K562 (cell line): ENCODE measurements at regions not wholly inside any gene's neighbourhood (a gene's known extent, or its start where the extent isn't known, plus 50 kb on each side); places are given as distances from the start of the nearest gene placed in this dataset.
A peak's percentile ranks its signal among the peaks of the same experiment; 100 is the strongest.

Experiments used
- EWSR1 ChIP-seq: fragments of 450-650 bp; IDR thresholded peaks from 2 replicates; pipeline ENCODE4 v1.6.1; 2018; ENCODE audit warnings: borderline replicate concordance, mild to moderate bottlenecking, low read depth, moderate library complexity; ENCODE audit not compliant: partially characterized antibody
- GTF3C2 ChIP-seq: IDR thresholded peaks from 3 replicates; pipeline ENCODE4 v1.6.1; 2011; ENCODE audit warnings: borderline replicate concordance, mild to moderate bottlenecking, moderate library complexity; ENCODE audit not compliant: insufficient read length; ENCODE audit errors: extremely low read depth
- HDAC6 ChIP-seq: IDR thresholded peaks from 2 replicates; pipeline ENCODE4 v1.6.1; 2012; ENCODE audit warnings: low read depth, mild to moderate bottlenecking, control low read depth, inconsistent platforms, low read length, moderate library complexity
- HEY1 ChIP-seq: fragments of 250-450 bp; sonication (Bioruptor Pico); IDR thresholded peaks from 2 replicates; pipeline ENCODE4 v1.5.0; 2020; ENCODE audit warnings: mild to moderate bottlenecking, moderate library complexity, borderline replicate concordance
- MTF1 ChIP-seq: fragments of 250-450 bp; sonication (Bioruptor Pico); IDR thresholded peaks from 2 replicates; pipeline ENCODE4 v1.9.0; 2021; ENCODE audit warnings: moderate library complexity, mild to moderate bottlenecking, inconsistent platforms, borderline replicate concordance
- NFIC ChIP-seq: fragments of 450-650 bp; IDR thresholded peaks from 2 replicates; pipeline ENCODE4 v1.6.1; 2017; ENCODE audit warnings: mild to moderate bottlenecking, inconsistent platforms
- NR1H2 ChIP-seq: sonication (generic); formaldehyde crosslinking; IDR thresholded peaks from 2 replicates; pipeline ENCODE4 v1.4.0; 2020; ENCODE audit warnings: mild to moderate bottlenecking, missing genetic modification reagents
- NR2C2 ChIP-seq, 2 experiments: fragments of 200-800 bp in 1 of 2; sonication (Bioruptor generic) in 1 of 2; sonication (generic) in 1 of 2; formaldehyde crosslinking in 1 of 2; IDR thresholded peaks; 2 replicates each; pipeline versions ENCODE4 v1.6.1 to v1.8.0; 2016 to 2022; ENCODE audit warnings: mild to moderate bottlenecking in 1 of 2, missing compliant biosample characterization in 1 of 2, missing genetic modification characterization in 1 of 2, missing genetic modification reagents in 1 of 2
- RB1 ChIP-seq: fragments of 450-650 bp; IDR thresholded peaks from 2 replicates; pipeline ENCODE4 v1.6.1; 2017; ENCODE audit warnings: low read depth, mild to moderate bottlenecking
- TAF7 ChIP-seq: fragments of 450-650 bp; IDR thresholded peaks from 2 replicates; pipeline ENCODE4 v1.6.1; 2016; ENCODE audit warnings: missing genetic modification characterization, missing compliant biosample characterization
- TBL1XR1 ChIP-seq, 2 experiments: IDR thresholded peaks; 2 replicates each; pipeline ENCODE4 v1.6.1; 2012; ENCODE audit warnings: improper control_type of control experiment in 2 of 2, low read length in 2 of 2, mild to moderate bottlenecking in 1 of 2
- ZBTB17 ChIP-seq: fragments of 450-650 bp; formaldehyde crosslinking; IDR thresholded peaks from 2 replicates; pipeline ENCODE4 v1.4.0; 2020; ENCODE audit warnings: mild to moderate bottlenecking
- ZBTB49 ChIP-seq: sonication (generic); formaldehyde crosslinking; IDR thresholded peaks from 2 replicates; pipeline ENCODE4 v1.8.0; 2022; ENCODE audit warnings: missing genetic modification reagents, mild to moderate bottlenecking, borderline replicate concordance
- ZFP1 ChIP-seq: fragments of 450-650 bp; formaldehyde crosslinking; IDR thresholded peaks from 2 replicates; pipeline ENCODE4 v1.4.0; 2020; ENCODE audit warnings: mild to moderate bottlenecking, mixed read lengths
- ZNF518B ChIP-seq: fragments of 250-450 bp; sonication (Bioruptor Pico); IDR thresholded peaks from 2 replicates; pipeline ENCODE4 v1.5.0; 2021; ENCODE audit warnings: mild to moderate bottlenecking, moderate library complexity
- ZNF639 ChIP-seq, 2 experiments: fragments of 200-800 bp in 1 of 2; sonication (Bioruptor generic) in 1 of 2; sonication (generic) in 1 of 2; formaldehyde crosslinking in 1 of 2; IDR thresholded peaks in 1 of 2; conservative IDR thresholded peaks in 1 of 2; 2 replicates each; pipeline versions ENCODE4 v1.5.0 to v1.6.1; 2016 to 2020; ENCODE audit warnings: missing compliant biosample characterization in 1 of 2, missing genetic modification characterization in 1 of 2, missing genetic modification reagents in 1 of 2
- ZNF644 ChIP-seq: fragments of 200-800 bp; sonication (Bioruptor generic); IDR thresholded peaks from 2 replicates; pipeline ENCODE4 v1.6.1; 2016; ENCODE audit warnings: low read depth, missing genetic modification characterization, missing compliant biosample characterization

GRCh38 chr16:65975049-65975708, 391.3 kb upstream of the CDH5 start (continued):
- TF ChIP-seq EWSR1 (no peak), ZNF639 (CRISPR knock-in tag; conservative IDR thresholded peaks at IDR 0.05 in 1 of 2, IDR thresholded peaks at IDR 0.05 in 1 of 2) (peak in 1 of 2 experiments; percentile 26; a peak in 1 of 4 replicates), ZBTB49 (no peak), ZBTB17 (CRISPR knock-in tag) (no peak), NR2C2 (CRISPR knock-in tag; IDR thresholded peaks at IDR 0.05) (no peak), NR2C2 (tag; IDR thresholded peaks at IDR 0.05) (peak; percentile 64), MTF1 (CRISPR knock-in tag) (no peak), HDAC6 (no peak), HEY1 (no peak), ZNF644 (tag) (no peak), TBL1XR1 (IDR thresholded peaks at IDR 0.05; ENCODE audit: low read length in 2 of 2) (no peak), GTF3C2 (no peak), ZNF518B (CRISPR knock-in tag) (no peak), NR1H2 (CRISPR knock-in tag) (no peak), NFIC (no peak), TAF7 (tag) (no peak), RB1 (no peak), ZFP1 (no peak)
